K562 (cell line): ENCODE measurements at regions not wholly inside any gene's neighbourhood (a gene's known extent, or its start where the extent isn't known, plus 50 kb on each side); places are given as distances from the start of the nearest gene placed in this dataset.

Experiments used
- HOXB6 ChIP-seq: fragments of 250-450 bp; sonication (Bioruptor Pico); IDR thresholded peaks from 2 replicates; pipeline ENCODE4 v1.5.1; 2022; ENCODE audit warnings: mild to moderate bottlenecking, borderline replicate concordance
- KAT8 ChIP-seq: fragments of 450-650 bp; IDR thresholded peaks from 2 replicates; pipeline ENCODE4 v1.6.1; 2016; ENCODE audit warnings: low read depth, mild to moderate bottlenecking
- MEF2A ChIP-seq: IDR thresholded peaks from 2 replicates; pipeline ENCODE4 v1.6.1; 2011; ENCODE audit warnings: low read depth, mild to moderate bottlenecking, low read length, moderate library complexity; ENCODE audit not compliant: control insufficient read depth
- NONO ChIP-seq, 2 experiments: fragments of 200-400 bp in 1 of 2; fragments of 450-650 bp in 1 of 2; formaldehyde crosslinking in 1 of 2; IDR thresholded peaks; 2 replicates each; pipeline ENCODE4 v1.6.1; 2017; ENCODE audit warnings: low read depth in 2 of 2, mild to moderate bottlenecking in 2 of 2, moderate library complexity in 2 of 2, low read length in 1 of 2
- PHF20 ChIP-seq: fragments of 450-650 bp; IDR thresholded peaks from 2 replicates; pipeline ENCODE4 v1.6.1; 2018; ENCODE audit not compliant: partially characterized antibody
- POLR2H ChIP-seq: IDR thresholded peaks from 2 replicates; pipeline ENCODE4 v1.6.1; 2016; ENCODE audit warnings: missing genetic modification characterization, low read depth, mild to moderate bottlenecking, control low read depth, missing compliant biosample characterization, moderate library complexity
- RREB1 ChIP-seq: fragments of 250-450 bp; sonication (Bioruptor Pico); IDR thresholded peaks from 2 replicates; pipeline ENCODE4 v1.4.0; 2020
- U2AF1 ChIP-seq: fragments of 200-400 bp; formaldehyde crosslinking; optimal IDR thresholded peaks from 2 replicates; pipeline ENCODE3; 2017; ENCODE audit warnings: mild to moderate bottlenecking, low read depth, low read length, moderate library complexity
- ZBTB43 ChIP-seq: sonication (generic); formaldehyde crosslinking; IDR thresholded peaks from 2 replicates; pipeline ENCODE4 v1.8.0; 2023; ENCODE audit warnings: mild to moderate bottlenecking, missing genetic modification reagents
- ZEB2 ChIP-seq: fragments of 450-650 bp; IDR thresholded peaks from 2 replicates; pipeline ENCODE4 v1.6.1; 2016
- ZNF263 ChIP-seq: sonication (generic); formaldehyde crosslinking; IDR thresholded peaks from 2 replicates; pipeline ENCODE4 v1.8.0; 2022; ENCODE audit warnings: mild to moderate bottlenecking, missing genetic modification reagents, borderline replicate concordance

DNA sequence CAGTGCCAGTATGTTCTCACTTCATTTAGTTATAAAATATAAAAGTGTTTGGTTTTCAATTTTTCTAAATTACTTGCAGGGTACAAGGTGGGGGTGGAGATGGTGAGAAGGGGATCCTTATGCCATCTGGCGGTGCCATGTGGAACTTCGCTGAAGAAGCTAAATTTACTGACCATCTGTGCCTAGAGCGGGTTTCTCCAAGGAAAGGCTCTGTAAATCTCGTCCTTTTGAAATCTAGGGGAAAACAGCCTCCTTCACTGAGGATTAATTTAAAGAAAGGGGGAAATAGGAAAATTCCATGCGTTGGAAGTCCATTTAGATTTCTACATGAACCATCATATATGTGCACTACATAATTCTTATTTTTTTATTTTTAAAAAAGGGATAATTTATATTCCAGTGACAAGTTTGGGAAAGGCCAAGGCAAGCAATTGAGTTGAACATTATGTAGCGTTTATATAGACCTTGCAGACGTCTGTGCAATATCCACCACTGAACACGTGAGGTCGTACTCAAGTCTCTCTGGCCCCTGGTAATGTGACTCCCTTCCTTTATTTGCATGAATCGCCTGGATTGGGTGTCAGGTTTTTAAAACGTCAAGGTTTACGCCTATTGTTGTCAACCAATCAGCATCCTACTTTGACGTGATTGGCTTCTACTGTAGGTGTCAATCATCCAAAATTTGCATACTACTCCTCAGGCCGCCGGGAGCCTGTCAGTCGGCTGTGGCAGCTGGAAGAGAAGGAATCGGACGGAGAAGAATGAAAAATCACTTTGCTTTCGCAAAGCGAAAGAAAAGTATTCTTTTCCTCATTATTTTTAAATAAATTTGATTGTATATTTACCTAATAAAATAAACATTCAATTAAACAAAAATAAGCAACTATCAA is 297.1 kb upstream of the NFE2L3 start (continued):
- TF ChIP-seq RREB1 (CRISPR knock-in tag) (no peak), KAT8 (no peak), U2AF1 (no peak), ZNF263 (CRISPR knock-in tag) (no peak), ZEB2 (no peak), HOXB6 (CRISPR knock-in tag) (no peak), POLR2H (tag) (peak; percentile 97), MEF2A (no peak), NONO (IDR thresholded peaks at IDR 0.05; ENCODE audit: low read depth in 2 of 2, low read length in 1 of 2) (no peak), PHF20 (no peak), ZBTB43 (no peak)
